Stomach (tissue), 8 donors: ENCODE measurements at regions not wholly inside any gene's neighbourhood (a gene's known extent, or its start where the extent isn't known, plus 50 kb on each side); places are given as distances from the start of the nearest gene placed in this dataset.

Experiments used
- DNase-seq, 2 donors: peaks; one replicate each; pipeline versions ENCODE4 v3.0.0 to v3.0.0-alpha.2; 2013 to 2019
- H3K27ac ChIP-seq, 5 donors: fragments of 200-600 bp in 4 of 5; sonication (generic) in 4 of 5; one replicate each; pipeline ENCODE4 v1.5.1; 2013 to 2019; ENCODE audit warnings: mild to moderate bottlenecking in 1 of 5, moderate library complexity in 1 of 5
- H3K27me3 ChIP-seq, 3 donors: fragments of 200-600 bp; sonication (generic); one replicate each; pipeline ENCODE4 v1.5.1; 2017 to 2019; ENCODE audit warnings: mixed run types in 1 of 3
- H3K36me3 ChIP-seq, 4 donors: fragments of 200-600 bp; sonication (generic); 1 replicate in 3 of 4; 2 replicates in 1 of 4; pipeline ENCODE4 v1.5.1; 2016 to 2019
- H3K4me1 ChIP-seq, 4 donors: fragments of 200-600 bp; sonication (generic); one replicate each; pipeline ENCODE4 v1.5.1; 2016 to 2019
- H3K4me3 ChIP-seq, 4 donors: fragments of 200-600 bp; sonication (generic) in 3 of 4; one replicate each; pipeline ENCODE4 v1.5.1; 2016 to 2019; ENCODE audit warnings: mild to moderate bottlenecking in 1 of 4
- H3K9me3 ChIP-seq, 4 donors: fragments of 200-600 bp; sonication (generic); one replicate each; pipeline ENCODE4 v1.5.1; 2016 to 2019
- EP300 ChIP-seq: sonication (generic); formaldehyde crosslinking; IDR thresholded peaks from one replicate; pipeline ENCODE4 v1.6.1; 2017; ENCODE audit warnings: antibody characterized with exemption
- POLR2A ChIP-seq, 4 donors: fragments of 450-650 bp; IDR thresholded peaks; one replicate each; pipeline ENCODE4 v1.6.1; 2016; ENCODE audit warnings: antibody characterized with exemption in 4 of 4, control low read depth in 2 of 4, mild to moderate bottlenecking in 1 of 4, moderate library complexity in 1 of 4
- POLR2AphosphoS5 ChIP-seq, 3 donors: sonication (generic); formaldehyde crosslinking; IDR thresholded peaks; one replicate each; pipeline ENCODE4 v1.6.1; 2016; ENCODE audit warnings: antibody characterized with exemption in 3 of 3
- WGBS, 5 donors: extraction: QIAGEN DNeasy Blood & Tissue Kit in 3 of 5; methylation state at CpG; one replicate each; pipeline versions ENCODE4 v1.1.5 to v1.1.7; 2013 to 2018; 5-methylcytosine and 5-hydroxymethylcytosine counted together
- intact Hi-C: fragments of 100-400 bp; cut with DNase I; formaldehyde crosslinking; loops from one replicate; pipeline ENCODE4 v1.15.1; 2023; ENCODE audit warnings: low total_unique reads
- TF ChIP-seq, protein P1 (sequence below), 7 experiments: fragments of 450-650 bp in 4 of 7; fragments of 200-600 bp in 3 of 7; sonication (generic) in 3 of 7; IDR thresholded peaks; one replicate each; pipeline ENCODE4 v1.5.1; 2016 to 2019; ENCODE audit warnings: antibody characterized with exemption in 7 of 7, control low read depth in 2 of 7, mild to moderate bottlenecking in 1 of 7
- donor health status: healthy with polysubstance abuse.
- donor health status: Bipolar disorder and iron deficiency.
- donor health status: healthy.

DNA sequence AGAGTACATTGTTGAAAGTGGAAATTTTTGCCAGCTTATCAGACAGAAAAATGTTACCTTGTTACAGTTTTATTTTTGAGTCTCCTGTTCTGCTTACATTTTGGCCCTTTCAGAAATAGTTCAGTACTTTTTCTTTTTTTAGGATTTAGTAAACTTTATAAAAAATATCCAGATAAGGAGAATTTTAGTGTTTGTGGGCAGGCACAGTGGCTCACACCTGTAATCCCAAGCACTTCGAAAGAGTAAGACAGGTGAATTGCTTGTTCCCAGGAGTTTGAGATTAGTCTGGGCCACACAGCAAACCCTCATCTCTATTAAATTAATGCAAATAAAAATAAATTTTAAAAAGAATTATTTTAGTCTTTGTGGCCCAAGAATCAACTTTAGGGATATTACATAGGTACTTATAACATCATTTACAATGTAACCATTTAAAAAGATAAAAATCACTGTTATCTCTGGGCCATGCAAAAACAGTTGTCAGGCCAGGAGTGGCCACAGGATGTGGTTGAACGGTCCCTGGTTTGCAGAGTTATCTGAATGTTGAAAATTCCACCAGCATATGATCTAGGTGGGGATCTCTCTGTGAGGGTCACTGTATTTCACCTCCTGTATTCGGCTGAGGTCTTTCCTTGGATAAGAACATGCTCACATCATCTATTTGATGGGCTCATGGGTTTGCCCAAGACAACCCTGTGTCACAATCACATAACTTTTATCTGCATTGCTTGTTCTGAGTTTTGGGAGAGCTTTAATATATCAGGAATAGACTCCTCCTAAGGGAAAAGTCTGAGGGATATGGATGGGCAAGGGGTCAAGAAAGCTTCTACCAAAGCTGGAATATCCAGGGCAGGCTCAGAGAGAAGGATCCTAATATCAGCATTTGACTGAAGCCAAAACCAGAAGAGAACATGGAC, 91.5 kb downstream of the GGTLC2 start:
- H3K4me1 ChIP-seq, result no peaks in the 10 kb centered on the region
- WGBS, 5 donors, result 37 to 60% (median 54%) methylated on average over 3 of the region's 3 CpGs
- H3K4me3 ChIP-seq, result no peak overlapping the region
- no peaks in the 10 kb centered on the region for H3K9me3 ChIP-seq
- no peaks in the 10 kb centered on the region for H3K36me3 ChIP-seq
- peaks cover 0 to 17% (median 0%) of the 10 kb centered on the region in 3 donors for H3K27me3 ChIP-seq
- TF ChIP-seq POLR2A (IDR thresholded peaks at IDR 0.05), result no peak
- TF ChIP-seq, protein P1, sequence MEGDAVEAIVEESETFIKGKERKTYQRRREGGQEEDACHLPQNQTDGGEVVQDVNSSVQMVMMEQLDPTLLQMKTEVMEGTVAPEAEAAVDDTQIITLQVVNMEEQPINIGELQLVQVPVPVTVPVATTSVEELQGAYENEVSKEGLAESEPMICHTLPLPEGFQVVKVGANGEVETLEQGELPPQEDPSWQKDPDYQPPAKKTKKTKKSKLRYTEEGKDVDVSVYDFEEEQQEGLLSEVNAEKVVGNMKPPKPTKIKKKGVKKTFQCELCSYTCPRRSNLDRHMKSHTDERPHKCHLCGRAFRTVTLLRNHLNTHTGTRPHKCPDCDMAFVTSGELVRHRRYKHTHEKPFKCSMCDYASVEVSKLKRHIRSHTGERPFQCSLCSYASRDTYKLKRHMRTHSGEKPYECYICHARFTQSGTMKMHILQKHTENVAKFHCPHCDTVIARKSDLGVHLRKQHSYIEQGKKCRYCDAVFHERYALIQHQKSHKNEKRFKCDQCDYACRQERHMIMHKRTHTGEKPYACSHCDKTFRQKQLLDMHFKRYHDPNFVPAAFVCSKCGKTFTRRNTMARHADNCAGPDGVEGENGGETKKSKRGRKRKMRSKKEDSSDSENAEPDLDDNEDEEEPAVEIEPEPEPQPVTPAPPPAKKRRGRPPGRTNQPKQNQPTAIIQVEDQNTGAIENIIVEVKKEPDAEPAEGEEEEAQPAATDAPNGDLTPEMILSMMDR (IDR thresholded peaks at IDR 0.05), result no peak
- no peak for TF ChIP-seq EP300
- TF ChIP-seq POLR2AphosphoS5 (IDR thresholded peaks at IDR 0.05), result no peak
- intact Hi-C loops, result no loop called here
- H3K27ac ChIP-seq, result no peak overlapping the region
- DNase-seq, result no peak

DNA sequence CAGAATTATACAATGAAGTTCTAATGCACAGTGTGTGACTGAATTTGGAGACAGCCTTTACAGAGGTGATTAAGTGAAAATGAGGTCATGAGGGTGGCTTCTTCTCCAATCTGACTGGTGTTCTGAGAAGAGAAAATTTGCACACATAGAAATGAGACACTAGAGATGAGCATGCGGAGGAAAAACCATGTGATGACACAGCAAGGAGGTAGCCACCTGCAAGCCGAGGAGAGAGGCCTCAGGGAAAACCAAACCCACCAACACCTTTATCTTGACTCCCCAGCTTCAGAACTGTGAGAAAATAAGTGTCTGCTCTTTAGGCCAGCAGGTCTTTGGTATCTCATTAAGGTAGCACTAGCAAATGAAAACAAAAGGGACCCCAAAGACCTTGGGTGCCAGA, 93.2 kb downstream of the GGTLC2 start:
- TF ChIP-seq, protein P1 (IDR thresholded peaks at IDR 0.05), result no peak
- TF ChIP-seq POLR2AphosphoS5 (IDR thresholded peaks at IDR 0.05) (no peak), POLR2A (IDR thresholded peaks at IDR 0.05) (no peak), EP300 (no peak)
- no peaks in the 10 kb centered on the region for H3K4me1 ChIP-seq
- no peaks in the 10 kb centered on the region for H3K9me3 ChIP-seq
- H3K27me3 ChIP-seq, result peaks cover 0 to 14% (median 0%) of the 10 kb centered on the region in 3 donors
- intact Hi-C loops, result no loop called here
- DNase-seq, result no peak
- H3K4me3 ChIP-seq, result no peak overlapping the region
- no peak overlapping the region for H3K27ac ChIP-seq
- no peaks in the 10 kb centered on the region for H3K36me3 ChIP-seq
- 71 to 87% (median 79%) methylated on average over 2 of the region's 2 CpGs for WGBS, 5 donors

DNA sequence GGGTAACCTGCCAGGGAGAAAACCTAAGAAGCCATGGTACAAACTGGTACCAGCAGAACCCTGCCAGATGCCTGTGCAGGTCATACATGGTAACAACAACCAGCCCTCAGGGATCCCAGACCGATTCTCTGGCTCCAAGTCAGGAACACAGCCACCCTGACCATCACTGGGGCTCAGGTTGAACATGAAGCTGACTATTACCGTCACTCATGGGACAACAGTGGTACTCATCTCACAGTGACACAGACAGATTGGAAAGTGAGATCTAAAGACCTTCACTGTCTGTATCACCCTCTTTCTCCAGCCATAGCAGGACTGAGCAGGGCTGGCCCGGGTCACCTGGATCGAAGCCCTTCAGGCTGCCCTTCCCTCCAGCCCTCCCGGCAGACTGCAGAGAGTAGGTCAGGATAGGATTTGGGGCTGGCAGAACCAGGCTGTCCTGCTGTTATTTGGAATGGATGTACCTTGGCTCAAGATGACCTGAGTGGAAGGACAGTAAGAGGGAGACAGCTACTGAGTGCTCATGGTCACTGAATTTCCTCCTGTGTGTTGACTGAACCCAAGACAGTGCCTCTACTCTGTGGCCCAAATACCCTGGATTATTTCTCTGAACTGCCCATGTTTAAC, 94.7 kb downstream of the GGTLC2 start:
- H3K27me3 ChIP-seq, result peaks cover 0 to 26% (median 0%) of the 10 kb centered on the region in 3 donors
- H3K27ac ChIP-seq, result no peak overlapping the region
- intact Hi-C loops, result no loop called here
- no peaks in the 10 kb centered on the region for H3K4me1 ChIP-seq
- DNase-seq, result no peak
- H3K9me3 ChIP-seq, result no peaks in the 10 kb centered on the region
- H3K4me3 ChIP-seq, result no peak overlapping the region
- TF ChIP-seq POLR2A (IDR thresholded peaks at IDR 0.05) (no peak), EP300 (no peak), POLR2AphosphoS5 (IDR thresholded peaks at IDR 0.05) (no peak)
- TF ChIP-seq, protein P1 (IDR thresholded peaks at IDR 0.05), result no peak
- H3K36me3 ChIP-seq, result no peaks in the 10 kb centered on the region
- WGBS, 5 donors, result 46 to 84% (median 81%) methylated on average over 2 to 5 of the region's 5 CpGs

DNA sequence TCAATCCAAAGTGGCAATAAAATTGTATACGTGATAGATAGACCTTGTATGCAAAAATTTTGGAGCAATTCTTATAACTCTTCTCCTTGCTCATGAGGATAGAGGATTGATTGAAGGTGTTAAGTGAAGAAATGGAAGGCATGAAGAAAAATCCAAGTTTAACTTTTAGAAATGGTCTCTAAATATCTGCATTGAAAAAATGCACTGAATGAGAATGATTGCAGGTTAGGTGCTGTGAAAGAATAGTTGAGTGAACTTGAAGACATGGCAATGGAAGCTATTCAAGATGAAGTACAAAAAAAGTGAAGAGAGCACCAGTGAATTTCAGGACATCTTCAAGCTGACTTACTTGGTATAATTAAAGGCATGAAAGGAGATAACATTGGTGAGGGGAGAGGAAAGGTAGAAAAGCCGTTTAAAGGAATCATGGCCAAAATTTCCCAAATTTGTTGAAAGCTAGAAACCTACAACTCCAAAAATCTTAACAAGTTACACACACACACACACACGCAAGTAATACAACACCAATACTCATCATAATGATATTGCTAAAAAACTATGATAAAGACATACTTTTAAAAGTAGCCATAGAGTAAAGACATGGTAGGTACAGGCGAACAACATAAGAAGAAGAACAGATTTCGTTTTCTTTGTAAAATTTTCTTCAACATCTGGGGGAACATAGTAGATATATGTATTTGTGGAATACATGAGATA, 96.3 kb downstream of the GGTLC2 start:
- WGBS, 5 donors, result 59 to 82% (median 72%) methylated on average over 5 of the region's 5 CpGs
- H3K4me3 ChIP-seq, result no peak overlapping the region
- TF ChIP-seq POLR2AphosphoS5 (IDR thresholded peaks at IDR 0.05) (no peak), EP300 (no peak), POLR2A (IDR thresholded peaks at IDR 0.05) (no peak)
- TF ChIP-seq, protein P1 (IDR thresholded peaks at IDR 0.05), result no peak
- H3K4me1 ChIP-seq, result no peaks in the 10 kb centered on the region
- no peak for DNase-seq
- H3K9me3 ChIP-seq, result no peaks in the 10 kb centered on the region
- intact Hi-C loops, result no loop called here
- no peaks in the 10 kb centered on the region for H3K36me3 ChIP-seq
- no peak overlapping the region for H3K27ac ChIP-seq
- H3K27me3 ChIP-seq, result peaks cover 0 to 42% (median 0%) of the 10 kb centered on the region in 3 donors
